HEK293 (cell line): ENCODE measurements at regions not wholly inside any gene's neighbourhood (a gene's known extent, or its start where the extent isn't known, plus 50 kb on each side); places are given as distances from the start of the nearest gene placed in this dataset.
A peak's percentile ranks its signal among the peaks of the same experiment; 100 is the strongest.

Source experiments
- CTCF ChIA-PET: fragments of 350-600 bp; formaldehyde crosslinking; extraction: SDS; loops from one replicate; lab custom pipeline; 2021; ENCODE audit warnings: antibody characterized with exemption; lab: Yijun Ruan, JAX
- POLR2A ChIA-PET: fragments of 300-600 bp; formaldehyde crosslinking; extraction: SDS; loops from one replicate; lab custom pipeline; 2020; ENCODE audit warnings: antibody characterized with exemption, inconsistent platforms; lab: Yijun Ruan, JAX
- H3K27ac ChIP-seq: fragments of 200-500 bp; sonication (Bioruptor generic); 2 replicates; pipeline ENCODE4 v1.5.1; 2014; ENCODE audit warnings: low read depth, low read length, control low read depth, inconsistent platforms; ENCODE audit errors: extremely low read depth
- H3K36me3 ChIP-seq, 2 experiments: fragments of 200-500 bp in 1 of 2; sonication (Bioruptor generic) in 1 of 2; 1 replicate in 1 of 2; 2 replicates in 1 of 2; pipeline ENCODE4 v1.5.1; 2014 to 2017; ENCODE audit warnings: inconsistent platforms in 2 of 2, low read length in 2 of 2; ENCODE audit not compliant: control insufficient read depth in 2 of 2, insufficient read depth in 1 of 2
- H3K4me1 ChIP-seq: fragments of 200-500 bp; sonication (Bioruptor generic); 2 replicates; pipeline ENCODE4 v1.5.1; 2014; ENCODE audit warnings: mild to moderate bottlenecking, low read length, inconsistent platforms; ENCODE audit not compliant: control insufficient read depth, insufficient read depth
- H3K4me3 ChIP-seq: 2 replicates; pipeline ENCODE4 v1.5.1; 2011; ENCODE audit warnings: low read depth, mild to moderate bottlenecking, control low read depth, low read length, moderate library complexity
- H3K9me3 ChIP-seq: fragments of 200-500 bp; sonication (Bioruptor generic); 2 replicates; pipeline ENCODE4 v1.5.1; 2014; ENCODE audit warnings: low read depth, low read length, inconsistent platforms; ENCODE audit not compliant: control insufficient read depth, insufficient read depth
- CTCF ChIP-seq: fragments of 450-650 bp; formaldehyde crosslinking; IDR thresholded peaks from 2 replicates; pipeline ENCODE4 v1.5.1; 2016; ENCODE audit warnings: missing biosample characterization, missing genetic modification characterization
- GFI1B ChIP-seq: fragments of 450-650 bp; formaldehyde crosslinking; IDR thresholded peaks from 2 replicates; pipeline ENCODE4 v1.5.1; 2016; ENCODE audit warnings: missing biosample characterization, missing genetic modification characterization
- KLF9 ChIP-seq: fragments of 450-650 bp; formaldehyde crosslinking; IDR thresholded peaks from 2 replicates; pipeline ENCODE4 v1.5.1; 2016; ENCODE audit warnings: missing biosample characterization, missing genetic modification characterization, low read depth
- SETDB1 ChIP-seq: IDR thresholded peaks from one replicate; pipeline ENCODE4 v1.6.1; 2017; ENCODE audit warnings: mild to moderate bottlenecking, low read length, moderate library complexity, mixed read lengths; ENCODE audit not compliant: insufficient read length
- SP7 ChIP-seq: fragments of 450-650 bp; formaldehyde crosslinking; IDR thresholded peaks from 2 replicates; pipeline ENCODE4 v1.5.1; 2016; ENCODE audit warnings: missing biosample characterization, missing genetic modification characterization
- ZBTB11 ChIP-seq: fragments of 450-650 bp; formaldehyde crosslinking; conservative IDR thresholded peaks from 2 replicates; pipeline ENCODE4 v1.5.1; 2016; ENCODE audit warnings: low read depth, missing biosample characterization, missing genetic modification characterization
- ZBTB26 ChIP-seq: fragments of 450-650 bp; formaldehyde crosslinking; optimal IDR thresholded peaks from 2 replicates; pipeline ENCODE3; 2016; ENCODE audit warnings: missing biosample characterization, mild to moderate bottlenecking, missing genetic modification characterization
- ZFHX2 ChIP-seq: fragments of 450-650 bp; formaldehyde crosslinking; conservative IDR thresholded peaks from 2 replicates; pipeline ENCODE4 v1.5.1; 2016; ENCODE audit warnings: missing biosample characterization, missing genetic modification characterization
- ZNF114 ChIP-seq: fragments of 450-650 bp; formaldehyde crosslinking; IDR thresholded peaks from 2 replicates; pipeline ENCODE4 v1.5.0; 2017; ENCODE audit warnings: missing biosample characterization, missing genetic modification characterization
- ZNF223 ChIP-seq: fragments of 450-650 bp; formaldehyde crosslinking; IDR thresholded peaks from 2 replicates; pipeline ENCODE4 v1.5.1; 2016; ENCODE audit warnings: missing biosample characterization, missing genetic modification characterization
- ZNF292 ChIP-seq: fragments of 450-650 bp; formaldehyde crosslinking; IDR thresholded peaks from 2 replicates; pipeline ENCODE4 v1.5.1; 2016; ENCODE audit warnings: low read depth, missing biosample characterization, missing genetic modification characterization, borderline replicate concordance
- ZNF350 ChIP-seq: fragments of 450-650 bp; formaldehyde crosslinking; IDR thresholded peaks from 2 replicates; pipeline ENCODE4 v1.5.0; 2017; ENCODE audit warnings: missing biosample characterization, mild to moderate bottlenecking, missing genetic modification characterization
- ZNF366 ChIP-seq: fragments of 450-650 bp; formaldehyde crosslinking; conservative IDR thresholded peaks from 2 replicates; pipeline ENCODE4 v1.5.1; 2016; ENCODE audit warnings: missing biosample characterization, missing genetic modification characterization
- ZNF580 ChIP-seq: fragments of 450-650 bp; formaldehyde crosslinking; IDR thresholded peaks from 2 replicates; pipeline ENCODE4 v1.5.1; 2016; ENCODE audit warnings: missing biosample characterization, missing genetic modification characterization
- ZNF768 ChIP-seq: fragments of 450-650 bp; formaldehyde crosslinking; IDR thresholded peaks from 2 replicates; pipeline ENCODE4 v1.5.1; 2018; ENCODE audit warnings: missing biosample characterization, mild to moderate bottlenecking, missing genetic modification characterization
- ZNF843 ChIP-seq: fragments of 450-650 bp; formaldehyde crosslinking; IDR thresholded peaks from 2 replicates; pipeline ENCODE4 v1.5.1; 2016; ENCODE audit warnings: missing biosample characterization, missing genetic modification characterization

GRCh38 chr22:27255580-27255979 lies 546.0 kb downstream of the MN1 start:
- H3K4me1 ChIP-seq, result no peaks in the 10 kb centered on the region; the same call in 1 of the 2 replicates
- H3K27ac ChIP-seq, result no peak overlapping the region
- POLR2A ChIA-PET, result no interaction called here
- H3K4me3 ChIP-seq, result no peak overlapping the region
- CTCF ChIA-PET, result no interaction called here
- TF ChIP-seq SETDB1, result peak; percentile 92
- no peak for TF ChIP-seq ZBTB11 (tag by site-specific recombination)
- H3K36me3 ChIP-seq, result no peaks in the 10 kb centered on the region
- no peaks in the 10 kb centered on the region for H3K9me3 ChIP-seq

GRCh38 chr22:27257987-27258386 lies 543.6 kb downstream of the MN1 start:
- POLR2A ChIA-PET, result no interaction called here
- no peaks in the 10 kb centered on the region for H3K36me3 ChIP-seq
- TF ChIP-seq GFI1B (tag by site-specific recombination), result no peak
- peak; percentile 39 for TF ChIP-seq CTCF
- TF ChIP-seq, all 188 proteins: peak for 1
- CTCF ChIA-PET, result no interaction called here
- Histone ChIP-seq H3K4me1 (no peaks in the 10 kb centered on the region; the same call in 1 of the 2 replicates), H3K27ac (no peak overlapping the region), H3K4me3 (no peak overlapping the region), H3K9me3 (no peaks in the 10 kb centered on the region)

GRCh38 chr22:27258616-27259172 lies 542.9 kb downstream of the MN1 start:
- TF ChIP-seq ZFHX2 (tag by site-specific recombination) (peak; percentile 20; the same call in 1 of the 2 replicates), KLF9 (tag by site-specific recombination) (peak; percentile 41; the same call in 1 of the 2 replicates), ZNF292 (tag by site-specific recombination) (no peak), ZNF366 (tag by site-specific recombination) (no peak)
- Histone ChIP-seq H3K36me3 (no peaks in the 10 kb centered on the region), H3K4me3 (no peak overlapping the region), H3K9me3 (no peaks in the 10 kb centered on the region), H3K27ac (no peak overlapping the region), H3K4me1 (no peaks in the 10 kb centered on the region; the same call in 1 of the 2 replicates)
- POLR2A ChIA-PET, result interaction anchor here (0.7 kb wide), 1 partner anchor 17 kb away, joined by 4 read pairs; no protein-coding TSS in a partner anchor
- CTCF ChIA-PET, result no interaction called here

GRCh38 chr22:27259433-27259832 lies 542.1 kb downstream of the MN1 start:
- no peak overlapping the region for H3K27ac ChIP-seq
- no peak for TF ChIP-seq ZNF843 (tag by site-specific recombination)
- no peak for TF ChIP-seq ZNF350 (tag by site-specific recombination)
- TF ChIP-seq ZBTB26, result no peak
- TF ChIP-seq ZNF768 (tag by site-specific recombination), result no peak
- TF ChIP-seq ZNF292 (tag by site-specific recombination), result no peak
- no peak for TF ChIP-seq ZNF580 (tag by site-specific recombination)
- TF ChIP-seq ZNF114, result no peak
- TF ChIP-seq ZNF223, result no peak
- no peak for TF ChIP-seq SP7 (tag by site-specific recombination)
- TF ChIP-seq, all 188 proteins: peak for 0
- ChIA-PET CTCF (interaction anchor here (0.6 to 0.7 kb wide), 2 partner anchors 16 to 71 kb away, joined by 4 read pairs; no protein-coding TSS in a partner anchor), POLR2A (no interaction called here)
- H3K4me1 ChIP-seq, result no peaks in the 10 kb centered on the region; the same call in 1 of the 2 replicates
- H3K36me3 ChIP-seq, result no peaks in the 10 kb centered on the region
- no peaks in the 10 kb centered on the region for H3K9me3 ChIP-seq
- no peak overlapping the region for H3K4me3 ChIP-seq
